Amniotic stem cell (primary cell): ENCODE measurements at regions not wholly inside any gene's neighbourhood (a gene's known extent, or its start where the extent isn't known, plus 50 kb on each side); places are given as distances from the start of the nearest gene placed in this dataset.
A peak's percentile ranks its signal among the peaks of the same experiment; 100 is the strongest.
"Not testable (repeated sequence)": the region's sequence is repeated elsewhere in the genome, so short reads cannot be mapped to it uniquely, and the experiment has no call there.

Experiments used
- DNase-seq: peaks from one replicate; lab custom pipeline; 2025; lab: John Stamatoyannopoulos, UW

- no peak for DNase-seq
These were observed 609.4 kb downstream of the DTWD2 start for GRCh38 chr5:118378959-118379358.

GRCh38 chr5:118377420-118377819 is 610.9 kb downstream of the DTWD2 start:
- DNase-seq = no peak

- no peak for DNase-seq
These were observed 616.1 kb downstream of the DTWD2 start for GRCh38 chr5:118371973-118372831.

- no peak for DNase-seq
These were observed 621.9 kb downstream of the DTWD2 start for GRCh38 chr5:118366429-118366828.

GRCh38 chr5:118365718-118366117 is 622.6 kb downstream of the DTWD2 start:
- DNase-seq = no peak

- no peak for DNase-seq
These were observed 633.5 kb downstream of the DTWD2 start for GRCh38 chr5:118354797-118355196.

GRCh38 chr5:118353970-118354369 is 634.4 kb downstream of the DTWD2 start:
- DNase-seq = no peak

- DNase-seq = no peak
These were observed 651.9 kb downstream of the DTWD2 start for GRCh38 chr5:118336468-118336867.

- no peak for DNase-seq
These were observed 661.0 kb downstream of the DTWD2 start for GRCh38 chr5:118327389-118327788.

GRCh38 chr5:118326481-118327045 is 661.8 kb downstream of the DTWD2 start:
- peak; percentile 50 for DNase-seq

- no peak for DNase-seq
These were observed 662.4 kb downstream of the DTWD2 start for GRCh38 chr5:118325931-118326330.

- not testable (repeated sequence) for DNase-seq
These were observed 664.6 kb downstream of the DTWD2 start for GRCh38 chr5:118323723-118324122.

GRCh38 chr5:118321081-118321480 is 667.3 kb downstream of the DTWD2 start:
- no peak for DNase-seq

- no peak for DNase-seq
These were observed 668.2 kb downstream of the DTWD2 start for GRCh38 chr5:118320121-118320520.

- DNase-seq = no peak
These were observed 673.4 kb downstream of the DTWD2 start for GRCh38 chr5:118314931-118315330.

GRCh38 chr5:118311103-118311819 is 677.1 kb downstream of the DTWD2 start:
- no peak for DNase-seq

- no peak for DNase-seq
These were observed 677.9 kb downstream of the DTWD2 start for GRCh38 chr5:118310401-118310800.

GRCh38 chr5:118303296-118303695 is 685.1 kb downstream of the DTWD2 start:
- DNase-seq = no peak

GRCh38 chr5:118302786-118303185 is 685.6 kb downstream of the DTWD2 start:
- DNase-seq = no peak

- no peak for DNase-seq
These were observed 686.7 kb downstream of the DTWD2 start for GRCh38 chr5:118301696-118302095.

GRCh38 chr5:118295045-118295444 is 693.3 kb downstream of the DTWD2 start:
- DNase-seq = no peak

- no peak for DNase-seq
These were observed 695.0 kb downstream of the DTWD2 start for GRCh38 chr5:118293378-118293777.

GRCh38 chr5:118290204-118290603 is 698.1 kb downstream of the DTWD2 start:
- DNase-seq = no peak
